ENCODE measurements at regions not wholly inside any gene's neighbourhood (a gene's known extent, or its start where the extent isn't known, plus 50 kb on each side); places are given as distances from the start of the nearest gene placed in this dataset.

DNA sequence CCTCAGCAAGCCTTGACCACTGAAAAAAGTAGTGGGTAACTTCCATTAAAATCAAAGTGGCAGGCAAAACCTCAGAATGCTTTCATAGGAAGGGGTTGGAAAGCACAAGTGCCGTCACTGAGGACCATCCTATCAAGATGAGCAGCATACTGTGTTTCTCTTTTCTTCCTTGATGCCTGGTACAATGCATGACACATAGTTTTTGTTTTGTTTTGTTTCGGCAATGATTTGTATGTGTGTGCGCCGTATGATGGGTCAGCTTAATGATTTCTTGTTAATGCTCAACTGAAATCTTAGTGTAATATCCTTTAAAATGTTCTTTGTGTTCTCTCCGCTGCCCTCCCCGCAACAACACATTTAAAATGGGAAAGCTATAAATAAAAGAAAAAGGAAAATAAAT, 476.4 kb upstream of the KCNMB2 start:
- no peak for DNase-seq (ENCODE audit: low read depth)

DNA sequence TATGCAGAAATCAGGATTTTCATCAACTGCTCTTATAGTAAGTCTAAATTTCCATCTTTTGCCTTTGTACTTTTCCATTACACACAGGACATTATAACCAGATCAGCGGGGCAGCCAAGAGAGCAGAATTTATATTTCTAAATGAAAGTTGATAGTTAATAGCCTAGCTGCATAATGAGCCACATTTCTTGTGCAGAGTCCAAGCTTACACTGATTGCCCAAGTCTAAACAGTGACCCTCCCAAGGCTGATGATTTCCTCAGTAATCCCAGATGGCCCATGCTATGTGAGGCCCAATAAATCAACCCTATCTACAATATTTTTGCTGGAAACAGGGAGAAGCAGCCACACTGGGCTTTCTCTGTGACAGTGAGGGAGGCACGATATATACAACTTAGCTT, 475.8 kb upstream of the KCNMB2 start:
- no peak for DNase-seq (ENCODE audit: low read depth)

DNA sequence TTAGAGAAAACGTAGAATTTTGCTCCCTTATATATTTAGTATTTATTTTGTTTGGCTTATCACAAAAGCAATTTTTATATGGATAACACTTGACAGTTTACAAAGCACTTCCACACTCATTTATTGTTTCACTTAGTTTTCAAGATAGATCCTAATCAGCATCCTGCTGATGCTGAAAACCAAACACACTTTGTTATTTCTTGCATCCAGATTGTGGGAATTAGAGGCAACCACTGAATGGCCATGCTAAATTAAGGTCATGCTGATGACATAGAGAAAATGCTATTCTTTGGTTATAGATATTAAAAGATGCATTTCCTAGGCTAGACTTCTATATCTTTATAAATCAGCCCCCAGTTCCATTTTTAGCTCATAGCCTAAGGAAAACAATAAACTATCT, 474.1 kb upstream of the KCNMB2 start:
- DNase-seq (ENCODE audit: low read depth): no peak

DNA sequence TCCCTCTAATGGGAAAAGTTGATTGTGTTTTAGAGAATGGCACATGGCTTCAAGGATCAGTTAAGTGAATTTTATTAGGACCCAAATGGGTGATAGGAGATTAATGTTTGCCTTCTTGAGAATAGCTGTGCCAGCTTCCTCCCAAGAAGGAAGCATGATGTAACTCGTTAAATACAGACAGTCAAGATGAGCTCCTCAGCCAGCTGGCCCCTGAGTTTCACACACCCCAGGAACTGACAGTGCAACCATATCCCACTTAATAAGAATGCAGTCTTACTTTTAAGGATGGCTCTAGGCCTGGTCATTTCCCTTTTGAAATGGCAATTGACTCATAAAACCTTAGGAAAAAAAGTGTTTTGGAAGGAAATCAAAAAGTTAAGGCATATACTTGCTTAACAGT, 472.8 kb upstream of the KCNMB2 start:
- no peak for DNase-seq (ENCODE audit: low read depth)

DNA sequence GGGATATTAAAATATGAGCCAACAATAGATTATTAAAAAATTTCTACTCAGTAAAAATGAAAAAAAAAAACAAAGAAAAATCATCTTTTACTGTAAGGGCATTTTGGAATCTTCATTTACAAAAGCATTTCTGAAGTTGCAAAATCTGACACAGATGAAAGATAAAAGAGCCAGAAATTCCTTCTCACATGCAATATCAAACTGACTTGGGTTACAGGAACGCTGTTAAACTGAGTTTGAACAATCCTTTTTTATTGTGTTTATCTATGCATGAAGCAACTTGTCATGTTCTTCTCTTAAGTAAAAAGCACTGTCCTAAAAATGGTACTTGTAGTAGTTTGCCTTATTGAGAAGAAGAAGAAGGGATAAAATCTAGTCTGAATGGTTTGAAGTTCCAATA, 468.5 kb upstream of the KCNMB2 start:
- DNase-seq (ENCODE audit: low read depth): no peak

DNA sequence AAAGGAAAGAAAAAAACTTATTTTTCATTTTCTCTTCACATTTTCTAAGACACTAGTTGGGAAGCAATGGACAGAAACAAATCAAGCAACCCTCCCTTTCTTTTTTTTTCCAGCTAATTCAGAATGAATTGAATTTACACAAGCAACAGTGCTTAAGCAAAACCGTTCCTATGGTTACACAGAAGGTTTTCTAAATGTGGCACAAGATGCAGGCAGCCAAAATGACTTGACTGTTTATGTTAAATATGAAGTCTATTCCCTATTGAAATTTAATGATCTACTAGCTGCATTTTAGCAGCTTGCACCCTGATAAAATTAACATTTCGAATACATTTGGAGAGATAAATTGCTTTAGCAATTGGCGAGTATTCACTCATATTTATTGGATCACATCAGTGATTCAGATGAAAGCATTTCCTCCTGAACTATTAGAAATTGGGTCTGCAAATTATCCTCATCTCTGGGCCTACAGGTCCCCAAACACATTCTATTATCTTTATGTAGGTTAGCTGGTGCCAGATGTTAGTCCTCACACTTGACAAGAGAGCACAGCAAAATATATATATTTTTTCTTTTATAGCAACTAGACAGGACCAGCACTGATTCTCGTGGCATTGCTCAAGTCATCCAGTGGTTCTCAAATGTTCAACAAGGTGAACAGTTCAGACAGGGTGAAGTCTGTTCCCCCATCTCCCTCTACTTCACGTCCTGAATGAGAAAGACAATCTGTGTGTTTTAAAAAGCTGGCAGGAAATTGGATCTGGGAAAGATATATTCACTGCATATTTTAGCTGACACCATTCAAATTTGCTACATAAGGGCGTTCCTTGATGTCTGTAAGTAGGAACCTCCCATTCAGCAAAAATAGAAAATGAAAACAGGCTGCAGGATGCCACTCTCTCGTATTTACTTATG, 463.6 kb upstream of the KCNMB2 start:
- no peak for DNase-seq (ENCODE audit: low read depth)

DNA sequence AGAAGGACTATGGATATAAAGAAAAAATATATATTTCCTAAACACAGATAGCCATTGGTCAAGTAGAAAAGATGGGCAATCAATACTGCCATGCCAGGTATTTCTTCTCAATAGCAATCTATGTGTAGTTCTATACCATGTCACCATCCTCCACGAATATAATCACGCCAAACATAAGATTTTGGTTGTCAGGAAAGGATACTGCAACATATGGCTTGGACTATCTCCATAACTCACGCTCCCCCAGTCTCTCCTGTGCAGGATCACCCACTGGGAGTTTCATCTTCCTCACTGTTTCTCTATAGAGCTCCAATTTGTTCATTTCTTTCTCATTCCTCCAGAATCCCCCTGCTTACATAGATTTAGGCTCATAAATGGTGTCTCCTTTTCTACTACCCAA, 462.9 kb upstream of the KCNMB2 start:
- no peak for DNase-seq (ENCODE audit: low read depth)

DNA sequence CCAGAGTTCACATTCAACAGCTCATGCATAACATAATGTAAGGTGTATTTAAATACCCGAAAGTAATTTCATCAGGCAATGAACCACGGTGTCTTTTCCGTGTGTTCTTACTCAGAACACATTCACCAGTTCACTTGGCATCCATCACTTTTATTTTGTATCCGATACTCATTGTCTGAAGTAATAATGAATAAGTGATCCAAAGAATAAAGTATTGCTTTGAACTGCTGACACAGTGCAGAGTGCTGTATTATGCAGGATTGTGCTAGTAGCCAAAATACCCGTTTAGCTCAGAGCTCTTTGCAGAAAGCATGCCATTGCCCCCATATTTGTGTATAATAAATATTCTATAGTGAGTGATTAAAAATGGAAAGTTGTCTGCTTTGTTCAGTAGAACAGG, 460.9 kb upstream of the KCNMB2 start:
- DNase-seq (ENCODE audit: low read depth): no peak

DNA sequence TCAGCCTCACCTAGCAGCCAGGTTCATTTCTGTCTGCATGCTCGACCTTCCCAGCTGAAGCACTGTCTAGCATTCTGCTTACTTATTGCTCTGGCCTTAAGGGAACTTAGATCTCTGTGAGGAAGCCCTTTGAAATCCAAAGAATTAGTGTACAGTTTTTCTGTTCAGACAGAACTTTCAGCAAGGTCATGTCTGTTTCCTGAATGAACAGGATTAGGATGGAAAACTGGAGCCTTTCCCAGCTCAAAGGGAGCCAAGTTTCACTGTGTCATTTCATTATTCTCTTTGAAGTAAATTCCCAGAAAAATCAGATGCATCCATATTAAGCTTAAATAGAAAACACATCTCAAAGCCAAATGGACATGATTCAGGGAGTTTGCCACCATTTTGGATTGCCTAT, 457.3 kb upstream of the KCNMB2 start:
- no peak for DNase-seq (ENCODE audit: low read depth)

DNA sequence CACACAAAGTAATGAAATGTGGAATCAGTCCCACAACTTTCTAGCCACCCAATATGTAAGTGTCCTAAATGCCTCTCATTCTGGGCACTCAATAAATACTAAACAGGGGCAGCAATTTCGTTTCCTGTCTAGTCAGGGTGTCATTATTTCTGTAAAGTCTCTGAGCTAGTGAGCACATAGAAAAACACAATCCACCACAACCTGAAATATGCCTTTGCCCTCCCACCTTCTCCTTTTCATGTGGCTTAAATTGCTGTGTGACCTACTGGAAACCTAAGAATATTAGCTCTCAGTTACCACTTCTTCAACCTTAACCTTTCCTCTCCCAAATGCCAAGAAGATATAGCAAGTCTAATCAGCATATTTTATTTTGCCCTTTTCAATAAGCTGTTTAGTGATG, 456.3 kb upstream of the KCNMB2 start:
- no peak for DNase-seq (ENCODE audit: low read depth)

DNA sequence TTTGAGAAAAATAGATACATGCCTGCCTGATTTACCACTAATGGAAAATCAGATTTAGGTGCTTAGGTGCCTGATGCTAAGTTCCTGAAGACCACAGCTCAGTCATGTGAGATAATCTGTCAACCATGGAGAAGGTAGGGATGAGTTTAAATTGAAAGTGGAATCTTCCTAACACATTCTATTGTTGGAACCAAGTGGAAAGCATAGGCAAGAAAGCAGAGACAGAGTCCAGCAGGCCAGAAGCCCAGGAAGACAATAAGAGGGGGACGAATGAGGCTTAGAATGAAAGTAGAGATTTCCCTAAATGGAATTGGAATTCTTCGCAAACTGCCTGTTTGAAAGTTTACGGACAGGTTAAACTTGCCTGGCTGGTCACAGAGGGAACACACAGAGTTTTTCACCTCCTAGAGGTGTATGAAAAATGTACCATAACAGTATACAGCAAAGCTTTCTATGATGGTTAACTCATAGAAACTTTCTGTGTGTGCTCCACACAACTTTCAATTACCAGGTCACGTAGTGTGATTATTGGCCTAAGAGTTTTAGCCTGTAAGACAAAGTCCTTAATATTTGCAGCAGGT, 453.8 kb upstream of the KCNMB2 start:
- DNase-seq (ENCODE audit: low read depth): no peak

DNA sequence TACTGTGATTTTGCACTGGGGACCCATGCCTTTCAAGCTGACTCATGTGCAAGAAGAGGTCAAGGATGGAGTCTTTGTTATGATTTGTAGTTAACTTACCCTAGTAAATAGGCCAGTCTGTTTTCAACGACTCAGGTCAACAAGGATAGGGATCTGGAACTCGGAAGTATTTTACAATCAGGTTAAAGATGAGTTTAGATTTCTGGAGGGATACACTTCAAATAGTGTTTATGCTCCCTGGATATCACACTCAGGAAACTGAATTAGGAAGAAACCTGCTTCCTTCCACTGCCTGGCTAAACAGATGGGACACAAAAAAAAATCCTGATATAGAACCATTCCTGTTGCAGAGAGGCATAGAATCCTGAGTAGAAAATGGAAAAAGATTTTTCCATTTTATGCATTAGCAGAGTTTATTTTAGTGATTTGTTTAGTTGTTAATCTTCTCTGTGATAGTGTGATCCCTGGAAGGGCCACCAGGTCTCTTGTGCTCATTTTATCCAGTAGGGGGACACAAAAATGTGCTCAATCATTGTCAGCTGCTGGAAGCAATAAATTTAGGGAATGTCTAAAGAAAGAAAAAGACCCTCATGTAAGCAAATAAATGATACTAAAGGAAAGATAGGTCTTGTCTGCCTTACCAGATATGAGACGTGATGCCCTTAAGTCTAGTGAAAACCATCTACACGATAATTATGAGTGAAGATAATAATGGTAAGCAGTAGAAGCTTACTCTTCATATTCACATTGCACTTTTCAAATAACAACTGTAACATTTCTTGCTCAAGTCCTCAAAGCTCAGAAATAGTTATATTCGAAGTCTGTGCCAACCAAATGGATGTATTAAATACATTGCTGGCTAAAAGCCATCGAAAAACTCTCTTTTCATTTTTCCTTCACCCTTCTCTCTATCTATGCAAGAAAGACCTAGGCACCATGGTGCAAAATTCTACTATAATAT, 452.1 kb upstream of the KCNMB2 start:
- no peak for DNase-seq (ENCODE audit: low read depth)

DNA sequence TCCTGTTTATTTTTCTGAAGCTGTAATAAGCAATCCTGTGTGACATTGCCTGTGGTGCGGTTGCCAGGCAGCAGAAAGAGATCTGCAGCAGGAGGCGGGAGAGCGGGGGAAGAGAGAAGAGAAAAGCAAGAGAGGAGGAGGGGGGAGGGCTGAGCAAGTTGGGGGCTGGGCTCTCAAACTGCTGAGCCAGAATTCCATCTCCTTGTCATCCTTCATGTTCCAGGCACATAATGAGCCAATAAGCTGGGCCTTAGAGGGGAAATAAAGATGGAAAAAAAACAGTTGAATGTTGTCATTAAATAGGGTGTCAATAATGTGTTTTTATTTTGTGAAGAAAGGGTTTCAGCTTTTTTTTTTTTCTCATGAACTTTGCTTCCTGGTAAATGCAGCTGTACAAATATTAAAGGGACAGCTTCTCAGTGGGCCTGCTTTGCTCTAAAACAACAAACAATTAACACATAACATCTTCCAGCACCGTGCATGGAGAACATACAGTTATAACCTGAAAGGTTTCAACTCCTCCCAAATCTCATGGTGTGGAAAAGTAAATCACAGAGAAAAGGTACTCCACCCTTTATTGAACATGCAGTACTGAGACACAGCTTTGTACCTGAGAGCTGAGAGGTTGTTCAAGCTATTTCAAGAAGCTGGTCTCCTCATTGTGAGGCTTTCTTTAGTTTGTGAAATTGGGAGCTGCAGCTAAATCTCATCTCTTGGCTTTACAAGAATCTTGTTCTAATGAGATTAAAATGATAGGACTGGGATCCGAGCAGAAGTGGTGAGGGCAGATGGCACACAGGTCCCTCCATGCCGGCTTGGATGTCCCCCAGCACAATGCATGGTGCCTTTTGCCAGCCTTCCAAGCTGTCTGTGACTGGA, 451.1 kb upstream of the KCNMB2 start:
- no peak for DNase-seq (ENCODE audit: low read depth)

DNA sequence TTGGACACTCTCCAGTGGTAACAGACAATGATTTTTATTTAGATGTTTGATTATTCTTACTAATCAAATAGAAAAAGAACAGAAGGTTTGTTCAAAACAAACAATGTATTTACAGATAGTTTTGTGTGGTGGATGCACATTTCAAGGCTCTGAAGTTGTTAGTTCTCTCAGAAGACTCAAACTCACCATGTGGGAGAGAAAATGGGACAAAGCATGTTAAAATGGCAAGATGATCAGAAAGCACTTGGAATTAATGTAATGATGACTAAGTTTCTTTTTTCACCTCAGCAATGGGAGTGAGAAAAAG, 450.5 kb upstream of the KCNMB2 start:
- DNase-seq (ENCODE audit: low read depth): no peak

DNA sequence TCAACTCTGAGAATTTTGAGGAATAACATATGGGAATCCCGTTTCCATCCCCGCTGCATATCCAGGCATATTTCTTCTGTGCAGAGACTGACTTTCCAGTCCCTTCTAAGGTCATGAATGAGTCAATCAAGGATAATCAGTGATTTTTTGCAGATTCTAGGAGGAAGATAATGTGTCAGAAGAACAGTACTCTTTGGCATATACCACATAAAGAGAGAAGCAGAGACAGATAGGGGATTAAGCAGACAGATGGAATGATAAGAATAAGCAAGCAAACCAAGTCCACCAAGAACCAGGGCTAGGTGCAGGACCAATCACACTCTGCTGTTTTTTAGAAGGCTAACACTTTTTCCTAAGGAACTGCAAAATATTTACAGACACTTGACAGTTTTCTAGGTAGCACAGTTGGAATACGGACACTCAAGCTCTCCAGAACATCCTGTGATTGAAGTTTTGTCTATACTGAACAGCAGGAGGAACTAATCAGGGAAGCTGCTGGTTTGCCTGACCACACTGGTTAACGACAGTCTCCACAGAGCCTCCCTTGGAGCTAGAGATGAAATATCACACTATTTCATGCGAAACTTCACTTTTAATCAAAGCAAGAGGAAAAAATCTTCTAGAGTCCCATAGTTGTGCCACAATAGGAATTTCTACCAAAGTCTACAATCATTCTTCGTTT, 450.0 kb upstream of the KCNMB2 start:
- DNase-seq (ENCODE audit: low read depth): no peak

DNA sequence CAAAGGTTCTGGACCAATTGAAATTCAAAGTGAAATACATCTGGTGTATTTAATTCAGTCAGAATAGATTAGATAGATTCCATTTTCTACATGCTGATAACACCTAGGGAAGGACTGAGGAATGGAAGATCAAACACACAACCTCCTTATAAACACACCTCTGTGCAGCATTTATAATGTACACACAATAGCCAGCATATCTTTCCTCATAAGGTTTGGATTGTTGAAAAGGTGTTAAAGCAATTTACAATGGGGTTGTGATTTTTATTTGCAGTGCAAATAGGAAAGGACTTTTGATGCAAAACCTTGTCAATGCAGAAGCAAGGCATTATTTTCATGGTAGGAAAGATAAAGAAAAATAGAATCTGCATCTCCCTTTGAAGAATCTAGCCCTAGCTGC, 448.9 kb upstream of the KCNMB2 start:
- DNase-seq (ENCODE audit: low read depth): no peak

DNA sequence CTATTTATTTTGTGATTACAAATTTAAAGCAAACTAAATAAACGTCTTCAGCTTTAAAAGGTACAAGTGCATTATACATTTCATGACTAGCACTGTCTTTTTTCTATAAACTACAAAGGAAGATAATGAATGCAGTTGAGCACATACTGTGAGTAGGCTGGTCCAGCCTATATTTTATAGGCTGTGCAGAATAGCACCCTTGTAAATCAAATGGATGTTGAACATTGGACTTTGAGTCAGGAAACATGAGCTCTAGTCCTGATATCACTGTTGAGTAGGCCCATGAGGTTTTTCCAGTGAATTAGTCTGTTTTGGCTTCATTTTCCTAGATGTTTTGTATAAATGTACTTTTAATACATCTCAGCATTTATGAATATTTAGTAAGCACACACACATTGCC, 447.3 kb upstream of the KCNMB2 start:
- no peak for DNase-seq (ENCODE audit: low read depth)

DNA sequence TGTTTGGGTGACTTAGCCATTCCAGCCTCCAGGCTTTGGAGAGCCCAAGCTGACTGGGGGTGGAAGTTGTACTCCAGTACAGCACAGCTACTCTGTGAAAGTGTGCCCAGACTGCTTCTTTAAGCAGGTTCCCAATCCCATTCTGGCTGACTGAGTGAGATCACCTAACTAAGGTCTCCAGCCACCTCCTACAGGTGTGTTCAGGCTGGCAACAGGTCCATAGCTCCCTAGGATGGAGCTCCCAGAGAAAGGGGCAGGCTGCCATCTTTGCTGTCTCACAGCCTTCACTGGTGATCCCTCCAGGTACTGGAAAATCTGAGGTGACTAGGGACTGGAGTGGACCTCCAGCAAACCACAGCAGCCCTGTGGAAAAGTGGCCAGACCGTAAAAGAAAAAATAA, 445.3 kb upstream of the KCNMB2 start:
- no peak for DNase-seq (ENCODE audit: low read depth)

DNA sequence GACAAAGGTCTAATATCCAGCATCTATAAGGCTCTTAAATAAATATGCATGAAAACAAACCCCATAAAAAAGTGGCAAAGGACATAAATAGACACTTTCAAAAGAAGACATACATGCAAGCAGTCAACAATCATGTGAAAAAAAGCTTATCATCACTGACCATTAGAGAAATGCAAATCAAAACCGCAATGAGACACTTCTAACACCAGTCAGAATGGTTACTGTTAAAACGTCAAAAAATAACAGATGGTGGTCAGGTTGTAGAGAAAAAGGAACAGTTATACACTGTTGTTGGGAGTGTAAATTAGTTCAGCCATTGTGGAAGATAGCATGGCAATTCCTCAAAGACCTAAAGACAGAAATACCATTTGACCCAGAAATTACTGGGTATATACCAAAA, 440.7 kb upstream of the KCNMB2 start:
- no peak for DNase-seq (ENCODE audit: low read depth)

DNA sequence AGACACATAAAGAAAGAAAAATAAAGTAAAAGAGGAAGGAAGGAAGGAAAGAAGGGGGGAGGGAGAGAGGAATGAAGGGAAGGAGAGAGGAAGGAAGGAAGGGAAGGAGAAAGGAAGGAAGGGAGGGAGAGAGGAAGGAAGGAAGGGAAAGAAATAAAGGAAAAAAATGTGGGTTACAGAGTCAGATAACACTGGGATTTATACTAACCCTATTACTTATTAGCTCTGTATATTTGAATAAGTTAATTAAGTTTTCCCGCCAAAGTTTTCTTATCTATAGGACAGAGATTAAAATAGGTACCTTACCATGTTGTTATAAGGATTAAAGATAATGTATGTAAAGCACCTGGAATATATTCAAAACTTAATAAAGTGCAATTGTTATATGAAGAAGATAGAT, 439.3 kb upstream of the KCNMB2 start:
- DNase-seq (ENCODE audit: low read depth): no peak

DNA sequence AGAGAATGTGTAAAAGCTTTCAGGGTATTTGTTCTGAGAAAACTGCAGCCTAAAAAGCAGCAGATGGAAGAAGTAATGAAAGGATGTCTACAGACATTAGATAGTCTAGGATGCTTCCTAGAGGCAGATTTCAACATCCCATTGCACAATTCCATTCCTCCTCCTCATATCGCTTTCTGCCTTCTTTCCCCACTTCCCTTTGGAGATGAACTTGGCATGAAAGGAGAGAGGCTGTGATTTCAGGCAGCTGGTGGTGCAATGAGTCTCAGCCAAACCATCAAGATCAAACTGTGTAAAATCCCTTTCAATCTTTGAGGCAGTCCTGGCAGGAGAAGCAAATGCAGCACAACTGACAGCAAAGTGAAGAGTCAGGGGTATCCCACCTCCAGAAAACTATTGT, 438.7 kb upstream of the KCNMB2 start:
- DNase-seq (ENCODE audit: low read depth): no peak
